Tibial artery (tissue), 4 donors: ENCODE measurements at regions not wholly inside any gene's neighbourhood (a gene's known extent, or its start where the extent isn't known, plus 50 kb on each side); places are given as distances from the start of the nearest gene placed in this dataset.

Experiments
- DNase-seq, 2 donors: peaks; one replicate each; pipeline ENCODE4 v3.0.0-alpha.2; 2019
- H3K27ac ChIP-seq, 2 donors: fragments of 200-600 bp; sonication (generic) in 1 of 2; 1 replicate in 1 of 2; 2 replicates in 1 of 2; pipeline ENCODE4 v1.5.1; 2018 to 2019; ENCODE audit warnings: mild to moderate bottlenecking in 1 of 2
- H3K27me3 ChIP-seq, 2 donors: fragments of 200-600 bp; sonication (generic) in 1 of 2; one replicate each; pipeline versions ENCODE4 v1.5.1 to v1.6.0; 2016 to 2019
- H3K36me3 ChIP-seq, 3 donors: fragments of 200-600 bp; sonication (generic) in 2 of 3; one replicate each; pipeline ENCODE4 v1.5.1; 2016 to 2019; ENCODE audit warnings: mild to moderate bottlenecking in 2 of 3
- H3K4me1 ChIP-seq, 4 donors: fragments of 200-600 bp; sonication (generic) in 2 of 4; 1 replicate in 3 of 4; 2 replicates in 1 of 4; pipeline ENCODE4 v1.5.1; 2016 to 2019
- H3K4me3 ChIP-seq, 2 donors: fragments of 200-600 bp; sonication (generic) in 1 of 2; 1 replicate in 1 of 2; 2 replicates in 1 of 2; pipeline ENCODE4 v1.5.1; 2018 to 2019; ENCODE audit warnings: mild to moderate bottlenecking in 2 of 2
- H3K9me3 ChIP-seq, 3 donors: fragments of 200-600 bp; sonication (generic) in 1 of 3; one replicate each; pipeline ENCODE4 v1.5.1; 2016 to 2019
- intact Hi-C: fragments of 100-400 bp; cut with DNase I; formaldehyde crosslinking; loops from one replicate; pipeline ENCODE4 v1.15.0; 2023; ENCODE audit warnings: low total_unique reads
- TF ChIP-seq, protein P1 (sequence below), 2 experiments: fragments of 200-600 bp in 1 of 2; fragments of 450-650 bp in 1 of 2; IDR thresholded peaks; one replicate each; pipeline ENCODE4 v1.5.1; 2017 to 2019; ENCODE audit warnings: antibody characterized with exemption in 2 of 2, mild to moderate bottlenecking in 1 of 2, moderate library complexity in 1 of 2

DNA sequence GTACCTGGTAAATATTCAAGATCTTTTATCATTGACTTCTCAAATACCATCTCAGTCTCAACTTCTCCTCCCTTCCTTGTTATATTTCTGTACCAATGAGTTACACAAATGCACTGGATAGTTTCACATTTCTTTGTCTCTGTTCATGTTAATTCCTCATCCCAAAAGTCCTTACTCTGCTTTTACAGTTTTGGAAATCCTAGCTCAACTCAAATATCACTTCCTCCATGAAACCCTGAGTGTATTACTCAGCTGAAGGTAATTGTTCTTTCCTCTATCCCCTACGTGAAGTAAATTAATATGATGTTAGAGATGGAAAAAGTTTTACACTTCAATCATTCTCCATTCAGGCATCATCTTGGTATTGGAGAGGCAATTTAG is 241.5 kb downstream of the TLE4 start:
- H3K4me1 ChIP-seq = peaks cover 0 to 6% (median 0%) of the 10 kb centered on the region in 4 donors
- intact Hi-C loops = no loop called here
- H3K9me3 ChIP-seq = no peaks in the 10 kb centered on the region
- H3K27me3 ChIP-seq = no peaks in the 10 kb centered on the region
- no peaks in the 10 kb centered on the region for H3K36me3 ChIP-seq
- TF ChIP-seq, protein P1, sequence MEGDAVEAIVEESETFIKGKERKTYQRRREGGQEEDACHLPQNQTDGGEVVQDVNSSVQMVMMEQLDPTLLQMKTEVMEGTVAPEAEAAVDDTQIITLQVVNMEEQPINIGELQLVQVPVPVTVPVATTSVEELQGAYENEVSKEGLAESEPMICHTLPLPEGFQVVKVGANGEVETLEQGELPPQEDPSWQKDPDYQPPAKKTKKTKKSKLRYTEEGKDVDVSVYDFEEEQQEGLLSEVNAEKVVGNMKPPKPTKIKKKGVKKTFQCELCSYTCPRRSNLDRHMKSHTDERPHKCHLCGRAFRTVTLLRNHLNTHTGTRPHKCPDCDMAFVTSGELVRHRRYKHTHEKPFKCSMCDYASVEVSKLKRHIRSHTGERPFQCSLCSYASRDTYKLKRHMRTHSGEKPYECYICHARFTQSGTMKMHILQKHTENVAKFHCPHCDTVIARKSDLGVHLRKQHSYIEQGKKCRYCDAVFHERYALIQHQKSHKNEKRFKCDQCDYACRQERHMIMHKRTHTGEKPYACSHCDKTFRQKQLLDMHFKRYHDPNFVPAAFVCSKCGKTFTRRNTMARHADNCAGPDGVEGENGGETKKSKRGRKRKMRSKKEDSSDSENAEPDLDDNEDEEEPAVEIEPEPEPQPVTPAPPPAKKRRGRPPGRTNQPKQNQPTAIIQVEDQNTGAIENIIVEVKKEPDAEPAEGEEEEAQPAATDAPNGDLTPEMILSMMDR (IDR thresholded peaks at IDR 0.05) = no peak
- H3K27ac ChIP-seq = no peak overlapping the region
- DNase-seq = no peak
- no peak overlapping the region for H3K4me3 ChIP-seq

DNA sequence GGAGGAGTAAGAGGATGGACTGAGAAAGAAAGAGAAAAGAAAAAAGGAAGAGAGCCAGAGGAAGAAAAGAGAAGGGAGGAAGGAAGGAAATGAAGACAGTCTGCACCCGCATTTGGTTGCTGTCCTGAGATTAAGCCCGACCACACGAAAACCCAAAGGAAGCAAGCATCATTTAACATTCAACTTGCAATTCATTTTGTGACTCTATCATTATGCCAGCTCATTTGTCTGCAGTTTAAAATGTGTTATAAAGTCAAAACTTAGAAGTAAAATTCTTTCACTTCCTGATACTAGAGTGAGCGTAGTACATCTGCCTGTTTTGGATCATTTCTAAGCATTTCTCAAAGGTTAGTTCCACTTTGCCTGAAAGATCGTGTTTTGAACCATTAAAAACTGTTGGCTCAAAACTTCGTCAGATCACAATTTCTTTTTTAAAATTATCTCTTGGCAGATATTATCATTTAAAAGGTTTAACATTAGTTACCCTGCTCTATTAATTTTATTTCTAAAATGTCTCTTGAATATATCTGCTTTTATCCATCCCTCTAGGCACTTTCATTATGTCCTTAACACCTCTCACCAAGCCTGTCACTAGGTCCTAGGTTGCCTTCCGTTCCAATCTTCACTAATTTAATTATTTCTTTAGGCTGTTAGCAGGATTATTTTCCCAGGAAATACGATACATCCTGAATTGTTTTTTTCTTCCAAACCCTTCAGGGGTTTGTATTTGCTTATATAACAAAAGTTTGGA is 240.9 kb downstream of the TLE4 start:
- no peak for DNase-seq
- H3K4me3 ChIP-seq = no peak overlapping the region
- no peaks in the 10 kb centered on the region for H3K9me3 ChIP-seq

DNA sequence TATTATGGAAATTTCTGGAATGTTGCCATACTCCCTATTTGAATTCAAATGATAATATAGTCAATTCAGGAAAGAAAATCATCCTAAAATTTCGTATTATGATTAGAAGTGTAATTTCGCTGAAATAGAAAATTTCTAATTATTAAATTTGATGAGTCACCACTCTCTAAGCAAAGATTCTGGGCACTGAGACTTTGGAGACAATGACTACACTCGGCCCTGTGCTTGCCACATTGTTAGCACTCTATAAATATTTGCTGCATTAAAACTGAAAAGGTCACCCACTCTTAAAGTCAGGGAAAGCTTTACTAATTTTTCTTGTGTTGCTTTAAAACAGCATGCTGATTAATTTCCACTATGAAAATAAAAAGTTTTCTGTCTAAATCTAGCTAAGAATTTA is 240.3 kb downstream of the TLE4 start:
- peaks cover 0 to 6% (median 0%) of the 10 kb centered on the region in 4 donors for H3K4me1 ChIP-seq
- no peak overlapping the region for H3K4me3 ChIP-seq
- no peaks in the 10 kb centered on the region for H3K27me3 ChIP-seq
- H3K9me3 ChIP-seq = no peaks in the 10 kb centered on the region
- H3K36me3 ChIP-seq = no peaks in the 10 kb centered on the region
- TF ChIP-seq, protein P1 (IDR thresholded peaks at IDR 0.05) = no peak
- no peak for DNase-seq
- intact Hi-C loops = no loop called here
- H3K27ac ChIP-seq = no peak overlapping the region

More for the DNA sequence above, 240.9 kb downstream of the TLE4 start:
- H3K27ac ChIP-seq = no peak overlapping the region
- no peaks in the 10 kb centered on the region for H3K27me3 ChIP-seq
- intact Hi-C loops = no loop called here
- H3K4me1 ChIP-seq = peaks cover 0 to 6% (median 0%) of the 10 kb centered on the region in 4 donors
- TF ChIP-seq, protein P1 (IDR thresholded peaks at IDR 0.05) = no peak
- H3K36me3 ChIP-seq = no peaks in the 10 kb centered on the region

- TF ChIP-seq, protein P1 (IDR thresholded peaks at IDR 0.05) = no peak
- Histone ChIP-seq H3K27me3 (no peaks in the 10 kb centered on the region), H3K36me3 (no peaks in the 10 kb centered on the region), H3K27ac (no peak overlapping the region), H3K4me1 (peaks cover 0 to 6% (median 0%) of the 10 kb centered on the region in 4 donors), H3K4me3 (no peak overlapping the region), H3K9me3 (no peaks in the 10 kb centered on the region)
- intact Hi-C loops = no loop called here
- no peak for DNase-seq
Measured at GRCh38 chr9:79809931-79810330, 238.2 kb downstream of the TLE4 start.

DNA sequence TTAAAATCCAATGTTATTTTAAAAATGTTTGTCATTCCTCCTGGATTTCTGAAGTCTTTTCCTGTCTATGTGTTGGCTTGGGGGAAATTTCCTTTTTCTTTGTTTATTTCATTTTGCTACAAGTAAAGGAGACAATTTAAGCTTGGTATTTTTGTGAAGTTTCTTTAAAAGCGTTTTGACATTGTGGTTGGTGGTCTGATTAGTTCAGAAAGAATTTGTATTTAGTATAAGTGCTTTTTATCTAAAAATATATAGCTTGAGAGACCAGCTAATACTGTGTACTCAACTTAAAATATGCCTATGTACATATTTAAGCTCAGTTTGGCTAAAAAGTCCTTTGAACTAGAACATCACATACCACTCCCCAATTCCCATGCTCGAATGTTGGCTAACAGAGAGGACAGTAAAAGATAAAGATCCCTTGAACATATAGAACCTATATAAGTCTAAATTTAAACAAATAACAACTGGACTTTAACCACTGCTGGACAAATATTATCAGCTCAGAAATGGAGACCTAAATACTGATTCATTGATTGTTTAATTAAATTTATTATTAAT is 237.6 kb downstream of the TLE4 start:
- H3K27ac ChIP-seq = no peak overlapping the region
- no peaks in the 10 kb centered on the region for H3K9me3 ChIP-seq
- H3K27me3 ChIP-seq = no peaks in the 10 kb centered on the region
- TF ChIP-seq, protein P1 (IDR thresholded peaks at IDR 0.05) = no peak
- intact Hi-C loops = no loop called here
- no peaks in the 10 kb centered on the region for H3K36me3 ChIP-seq
- peaks cover 0 to 6% (median 0%) of the 10 kb centered on the region in 4 donors for H3K4me1 ChIP-seq
- DNase-seq = no peak
- no peak overlapping the region for H3K4me3 ChIP-seq
